Left ventricle myocardium inferior (tissue), 1 donor: ENCODE measurements at regions not wholly inside any gene's neighbourhood (a gene's known extent, or its start where the extent isn't known, plus 50 kb on each side); places are given as distances from the start of the nearest gene placed in this dataset.
"Not testable (repeated sequence)": the region's sequence is repeated elsewhere in the genome, so short reads cannot be mapped to it uniquely, and the experiment has no call there.

Experiments
- DNase-seq: peaks from one replicate; pipeline ENCODE4 v3.0.0-alpha.2; 2020
- H3K27ac ChIP-seq: fragments of 200-600 bp; replicated peaks from 2 replicates; pipeline ENCODE4 v1.8.0; 2021
- H3K27me3 ChIP-seq: fragments of 200-600 bp; 2 replicates; pipeline ENCODE4 v1.8.0; 2021; ENCODE audit warnings: low read depth
- H3K36me3 ChIP-seq: fragments of 200-600 bp; 2 replicates; pipeline ENCODE4 v1.8.0; 2021
- H3K4me1 ChIP-seq: fragments of 200-600 bp; 2 replicates; pipeline ENCODE4 v1.8.0; 2021
- H3K4me3 ChIP-seq: fragments of 200-600 bp; 2 replicates; pipeline ENCODE4 v1.8.0; 2021; ENCODE audit warnings: mild to moderate bottlenecking, moderate library complexity
- H3K9me3 ChIP-seq: fragments of 200-600 bp; replicated peaks from 2 replicates; pipeline ENCODE4 v1.8.0; 2021
- intact Hi-C: fragments of 100-400 bp; cut with micrococcal nuclease; formaldehyde crosslinking; loops from one replicate; pipeline ENCODE4 v1.11.0; 2022
- TF ChIP-seq, protein P1 (sequence below): fragments of 200-600 bp; IDR thresholded peaks from 2 replicates; pipeline ENCODE4 v1.8.0; 2021; ENCODE audit warnings: antibody characterized with exemption, mild to moderate bottlenecking, borderline replicate concordance
- donor health status: DM: no; HTN: yes; CAD: no; lungs with severe emphysema.

DNA sequence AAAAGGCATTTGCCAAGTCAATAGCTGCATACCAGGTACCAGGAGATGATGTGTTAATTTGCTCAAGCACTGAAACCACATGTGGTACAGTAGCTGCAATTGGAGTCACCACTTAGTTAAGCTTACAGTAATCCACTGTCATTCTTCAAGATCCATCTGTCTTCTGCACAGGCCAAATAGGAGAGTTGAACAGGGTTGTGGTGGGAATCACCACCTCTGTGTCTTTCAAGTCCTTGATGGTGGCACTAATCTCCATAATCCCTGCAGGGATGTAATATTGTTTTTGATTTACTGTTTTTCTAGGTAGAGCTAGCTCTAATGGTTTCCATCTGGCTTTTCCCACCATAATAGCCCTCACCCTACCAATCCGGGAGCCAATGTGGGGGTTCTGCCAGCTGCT, 91.9 kb downstream of the FCRL5 start:
- no peaks in the 10 kb centered on the region for H3K4me1 ChIP-seq
- intact Hi-C loops: no loop called here
- no peak overlapping the region for H3K27ac ChIP-seq
- no peaks in the 10 kb centered on the region for H3K9me3 ChIP-seq
- H3K36me3 ChIP-seq: no peaks in the 10 kb centered on the region
- no peak for DNase-seq
- no peak overlapping the region for H3K4me3 ChIP-seq
- H3K27me3 ChIP-seq: peaks cover 10% of the 10 kb centered on the region
- TF ChIP-seq, protein P1, sequence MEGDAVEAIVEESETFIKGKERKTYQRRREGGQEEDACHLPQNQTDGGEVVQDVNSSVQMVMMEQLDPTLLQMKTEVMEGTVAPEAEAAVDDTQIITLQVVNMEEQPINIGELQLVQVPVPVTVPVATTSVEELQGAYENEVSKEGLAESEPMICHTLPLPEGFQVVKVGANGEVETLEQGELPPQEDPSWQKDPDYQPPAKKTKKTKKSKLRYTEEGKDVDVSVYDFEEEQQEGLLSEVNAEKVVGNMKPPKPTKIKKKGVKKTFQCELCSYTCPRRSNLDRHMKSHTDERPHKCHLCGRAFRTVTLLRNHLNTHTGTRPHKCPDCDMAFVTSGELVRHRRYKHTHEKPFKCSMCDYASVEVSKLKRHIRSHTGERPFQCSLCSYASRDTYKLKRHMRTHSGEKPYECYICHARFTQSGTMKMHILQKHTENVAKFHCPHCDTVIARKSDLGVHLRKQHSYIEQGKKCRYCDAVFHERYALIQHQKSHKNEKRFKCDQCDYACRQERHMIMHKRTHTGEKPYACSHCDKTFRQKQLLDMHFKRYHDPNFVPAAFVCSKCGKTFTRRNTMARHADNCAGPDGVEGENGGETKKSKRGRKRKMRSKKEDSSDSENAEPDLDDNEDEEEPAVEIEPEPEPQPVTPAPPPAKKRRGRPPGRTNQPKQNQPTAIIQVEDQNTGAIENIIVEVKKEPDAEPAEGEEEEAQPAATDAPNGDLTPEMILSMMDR: no peak

DNA sequence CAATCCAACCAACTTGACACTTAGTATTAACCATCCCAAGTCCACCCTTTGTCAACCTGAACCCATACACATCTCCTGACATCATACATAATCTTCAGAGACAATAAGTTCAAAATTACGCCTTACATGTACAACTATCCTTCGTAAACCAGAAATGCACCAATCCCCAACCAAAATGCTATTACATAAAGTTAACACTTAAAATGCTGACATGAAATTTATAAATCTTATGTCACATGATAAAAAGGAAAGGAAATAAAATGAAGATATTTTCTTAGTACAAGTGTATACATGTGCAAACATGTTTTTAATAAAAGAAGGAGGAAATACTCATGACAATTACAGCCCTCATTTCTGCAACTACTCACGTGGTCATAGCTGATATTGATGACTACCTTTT, 95.0 kb downstream of the FCRL5 start:
- no peaks in the 10 kb centered on the region for H3K36me3 ChIP-seq
- no peak overlapping the region for H3K4me3 ChIP-seq
- H3K4me1 ChIP-seq: no peaks in the 10 kb centered on the region
- peaks cover 16% of the 10 kb centered on the region for H3K27me3 ChIP-seq
- no peak for DNase-seq
- TF ChIP-seq, protein P1: no peak
- H3K9me3 ChIP-seq: no peaks in the 10 kb centered on the region
- intact Hi-C loops: no loop called here
- H3K27ac ChIP-seq: no peak overlapping the region

DNA sequence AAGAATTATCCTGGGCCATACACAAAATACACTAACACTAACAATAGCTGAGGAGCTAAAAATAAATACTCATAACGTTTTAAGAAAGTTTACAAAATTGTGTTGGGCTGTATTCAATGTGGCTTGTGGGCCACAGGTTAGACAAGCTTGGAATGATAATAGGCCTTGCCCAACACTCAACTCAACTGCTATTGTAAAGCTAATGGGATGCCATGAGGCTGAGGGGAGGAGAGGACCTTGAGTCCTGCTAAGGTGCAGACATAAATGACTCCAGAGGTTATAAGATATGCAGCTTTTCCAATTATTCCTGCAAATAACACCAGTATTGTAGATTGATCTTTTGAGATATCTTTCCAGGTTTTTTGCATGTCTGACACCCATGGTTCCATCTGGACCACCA, 97.0 kb downstream of the FCRL5 start:
- H3K36me3 ChIP-seq: no peaks in the 10 kb centered on the region
- H3K27ac ChIP-seq: no peak overlapping the region
- peaks cover 16% of the 10 kb centered on the region for H3K27me3 ChIP-seq
- H3K9me3 ChIP-seq: no peaks in the 10 kb centered on the region
- TF ChIP-seq, protein P1: no peak
- DNase-seq: no peak
- no peaks in the 10 kb centered on the region for H3K4me1 ChIP-seq
- intact Hi-C loops: no loop called here
- H3K4me3 ChIP-seq: no peak overlapping the region

DNA sequence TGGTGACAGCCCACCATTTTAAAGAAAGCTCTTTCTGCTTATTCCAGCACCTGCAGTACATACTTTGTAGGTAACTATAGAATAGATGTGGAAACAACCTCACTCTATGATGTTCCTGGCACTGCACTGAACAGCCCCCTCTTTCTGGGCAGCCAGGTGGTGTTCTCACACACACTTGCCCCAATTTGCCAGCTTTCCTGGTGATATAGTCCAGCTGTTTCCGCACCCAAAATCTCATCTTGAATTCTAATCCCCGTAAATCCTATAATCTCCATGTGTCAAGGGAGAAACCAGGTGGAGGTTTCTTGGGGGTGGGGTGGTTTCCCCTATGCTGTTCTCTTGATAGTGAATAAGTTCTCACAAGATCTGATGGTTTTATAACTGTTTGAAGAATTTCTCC, 102.2 kb downstream of the FCRL5 start:
- TF ChIP-seq, protein P1: no peak
- intact Hi-C loops: no loop called here

DNA sequence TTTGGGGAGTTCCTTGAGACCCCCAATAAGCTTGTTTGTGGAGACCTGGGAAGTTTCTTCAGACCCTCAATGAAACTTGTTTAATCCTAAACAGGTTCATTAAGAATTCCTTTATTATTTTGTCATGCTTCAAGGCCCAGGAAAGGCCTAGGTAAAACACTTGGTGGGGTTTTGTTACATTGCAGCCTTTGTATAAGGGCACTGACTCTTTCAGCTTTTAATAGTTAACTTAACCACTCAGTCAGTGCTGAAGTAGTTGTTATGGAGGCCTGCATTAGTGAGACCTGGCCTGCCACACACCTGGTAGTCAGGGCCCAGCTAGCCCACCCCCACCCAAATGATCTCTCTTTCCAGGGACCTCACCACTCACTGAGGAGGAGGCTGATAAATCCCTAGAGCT, 103.7 kb downstream of the FCRL5 start:
- Histone ChIP-seq H3K27me3 (peaks cover 3% of the 10 kb centered on the region), H3K4me1 (no peaks in the 10 kb centered on the region), H3K36me3 (no peaks in the 10 kb centered on the region), H3K9me3 (no peaks in the 10 kb centered on the region), H3K4me3 (no peak overlapping the region), H3K27ac (no peak overlapping the region)
- TF ChIP-seq, protein P1: no peak
- DNase-seq: no peak
- intact Hi-C loops: no loop called here

More for the DNA sequence above, 102.2 kb downstream of the FCRL5 start:
- H3K27me3 ChIP-seq: peaks cover 8% of the 10 kb centered on the region
- no peaks in the 10 kb centered on the region for H3K36me3 ChIP-seq
- no peak overlapping the region for H3K27ac ChIP-seq
- no peak for DNase-seq
- no peaks in the 10 kb centered on the region for H3K4me1 ChIP-seq
- no peak overlapping the region for H3K4me3 ChIP-seq
- no peaks in the 10 kb centered on the region for H3K9me3 ChIP-seq

DNA sequence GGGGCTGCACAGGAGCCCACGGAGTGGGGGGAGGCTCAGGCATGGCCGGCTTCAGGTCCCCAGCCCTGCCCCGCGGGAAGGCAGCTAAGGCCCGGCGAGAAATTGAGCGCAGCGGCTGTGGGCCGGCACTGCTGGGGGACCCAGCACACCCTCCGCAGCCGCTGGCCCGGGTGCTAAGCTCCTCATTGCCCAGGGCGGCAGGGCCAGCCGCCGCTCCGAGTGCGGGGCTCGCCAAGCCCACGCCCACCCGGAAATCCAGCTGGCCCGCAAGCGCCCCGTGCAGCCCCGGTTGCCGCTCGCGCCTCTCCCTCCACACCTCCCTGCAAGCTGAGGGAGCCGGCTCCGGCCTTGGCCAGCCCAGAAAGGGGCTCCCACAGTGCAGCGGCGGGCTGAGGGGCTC, 106.0 kb downstream of the FCRL5 start:
- H3K27me3 ChIP-seq, intact Hi-C loops, H3K4me3 ChIP-seq, H3K4me1 ChIP-seq, H3K36me3 ChIP-seq, H3K9me3 ChIP-seq, H3K27ac ChIP-seq, DNase-seq: not testable (repeated sequence)

DNA sequence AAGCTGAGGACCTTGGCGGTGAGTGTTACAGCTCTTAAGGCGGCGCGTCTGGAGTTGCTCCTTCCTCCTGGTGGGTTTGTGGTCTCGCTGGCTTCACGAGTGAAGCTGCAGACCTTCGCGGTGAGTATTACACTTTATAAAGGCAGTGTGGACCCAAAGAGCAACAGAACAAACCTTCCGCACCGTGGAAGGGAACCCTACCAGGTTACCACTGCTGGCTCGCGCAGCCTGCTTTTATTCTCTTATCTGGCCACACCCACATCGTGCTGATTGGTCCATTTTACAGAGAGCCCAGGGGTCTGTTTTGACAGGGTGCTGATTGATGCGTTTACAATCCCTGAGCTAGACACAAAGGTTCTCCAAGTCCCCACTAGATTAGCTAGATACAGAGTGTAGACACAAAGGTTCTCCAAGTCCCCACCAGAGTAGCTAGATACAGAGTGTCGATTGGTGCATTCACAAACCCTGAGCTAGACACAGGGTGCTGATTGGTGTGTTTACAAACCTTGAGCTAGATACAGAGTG, 106.6 kb downstream of the FCRL5 start:
- DNase-seq, H3K4me3 ChIP-seq, H3K9me3 ChIP-seq, H3K4me1 ChIP-seq, H3K27ac ChIP-seq, intact Hi-C loops, H3K36me3 ChIP-seq, H3K27me3 ChIP-seq: not testable (repeated sequence)
